ENCODE measurements at regions not wholly inside any gene's neighbourhood (a gene's known extent, or its start where the extent isn't known, plus 50 kb on each side); places are given as distances from the start of the nearest gene placed in this dataset.

DNA sequence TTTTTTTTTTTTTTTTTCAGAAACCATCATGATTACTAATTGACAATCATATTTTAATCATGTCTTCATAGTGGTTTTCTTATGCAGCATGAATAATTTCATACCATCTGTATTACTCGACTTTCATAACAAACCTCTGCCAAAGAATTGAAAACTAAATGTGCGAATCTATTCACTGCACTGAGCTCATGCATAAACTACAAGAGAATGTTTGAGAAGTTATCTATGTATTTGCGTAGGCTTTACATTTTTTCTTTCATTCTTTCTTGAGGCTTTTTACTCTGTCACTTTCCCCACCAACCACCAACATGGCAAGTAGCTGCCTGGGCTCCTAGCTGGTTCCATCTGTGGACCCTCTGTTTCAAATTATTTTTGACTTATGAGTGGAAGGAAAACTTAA lies 1761.0 kb downstream of the STIM2 start (continued):
- no peak for TF ChIP-seq GATA2 (CRISPR knock-in tag; IDR thresholded peaks at IDR 0.05)

DNA sequence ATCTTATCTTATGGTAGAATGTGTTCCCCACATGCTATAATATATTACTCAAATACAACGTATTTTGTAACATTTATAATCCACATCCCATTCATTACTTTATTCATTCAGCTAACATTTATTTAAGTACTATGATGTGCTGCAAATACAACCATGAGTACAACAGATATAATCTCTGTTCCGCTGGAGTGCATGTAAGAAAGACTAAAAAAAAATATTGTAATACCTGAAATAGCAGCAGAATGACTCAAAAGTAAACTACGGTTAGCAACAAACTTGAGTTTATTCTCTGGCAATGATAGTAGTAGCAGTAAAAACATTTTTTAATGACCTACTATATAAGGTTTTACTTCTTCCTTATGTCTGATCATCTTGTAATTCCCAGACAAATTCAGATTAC lies 1776.3 kb downstream of the STIM2 start:
- Histone ChIP-seq H4K20me1 (ENCODE audit: insufficient read depth) (no peaks in the 10 kb centered on the region), H3K4me1 (ENCODE audit: control insufficient read depth in 1 of 2, insufficient read depth in 2 of 2, low read depth in 1 of 2, low read length in 1 of 2) (no peaks in the 10 kb centered on the region), H2AFZ (ENCODE audit: low read depth) (no peak overlapping the region), H3F3A (replicated peaks; ENCODE audit: insufficient read depth) (no peaks in the 10 kb centered on the region), H3K27ac (ENCODE audit: low read depth in 2 of 2, low read length in 1 of 2) (no peak overlapping the region), H3K9me2 (no peaks in the 10 kb centered on the region), H3K79me2 (ENCODE audit: insufficient read depth) (no peaks in the 10 kb centered on the region), H3K27me3 (ENCODE audit: insufficient read depth) (no peaks in the 10 kb centered on the region), H3K4me2 (no peak overlapping the region), H3K9me3 (no peaks in the 10 kb centered on the region), H3K9ac (no peak overlapping the region), H3K4me3 (ENCODE audit: low read depth in 2 of 2, low read length in 1 of 2) (no peak overlapping the region), H3K36me3 (replicated peaks in 1 of 2; ENCODE audit: control insufficient read depth in 1 of 2, insufficient read depth in 2 of 2, low read length in 1 of 2) (no peaks in the 10 kb centered on the region)
- WGBS (ENCODE audit: low lambda C conversion rate) = 11% methylated on average over 3 of the region's 3 CpGs
- DNase-seq = no peak
- ChIA-PET CTCF (no interaction called here), POLR2A (no interaction called here)
- no peak for TF ChIP-seq GATA2 (CRISPR knock-in tag; IDR thresholded peaks at IDR 0.05)
- no peak for TF ChIP-seq FOXJ3 (CRISPR knock-in tag; IDR thresholded peaks at IDR 0.05)
- TF ChIP-seq NFIC (IDR thresholded peaks at IDR 0.05; ENCODE audit: borderline replicate concordance) = no peak
- no peak for TF ChIP-seq EZH2phosphoT487 (IDR thresholded peaks at IDR 0.05; ENCODE audit: borderline replicate concordance, low read depth)
- TF ChIP-seq TEAD4 (IDR thresholded peaks at IDR 0.05; ENCODE audit: borderline replicate concordance, insufficient read depth) = no peak

DNA sequence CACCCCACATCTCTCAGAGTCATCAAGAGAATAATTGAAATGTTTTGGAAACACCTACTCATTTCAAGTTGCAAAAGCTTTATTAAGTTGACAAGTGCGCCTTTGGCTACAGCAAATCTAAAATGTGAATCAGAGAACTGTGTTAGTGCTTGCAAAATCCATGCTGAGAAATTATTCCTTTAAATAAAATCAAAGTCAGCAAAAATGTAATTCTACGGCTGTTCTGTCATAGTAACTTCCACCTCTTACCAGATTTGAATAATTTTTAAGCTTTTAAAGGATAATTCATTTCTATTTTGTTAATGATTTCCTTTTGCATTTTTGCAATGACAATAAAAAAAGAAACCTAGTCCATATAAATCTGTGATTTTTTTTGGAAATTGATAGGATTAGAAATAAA lies 1779.1 kb downstream of the STIM2 start:
- POLR2A ChIA-PET = no interaction called here
- WGBS (ENCODE audit: low lambda C conversion rate) = 8% methylated on average over 2 of the region's 2 CpGs
- Histone ChIP-seq H3F3A (replicated peaks; ENCODE audit: insufficient read depth) (no peaks in the 10 kb centered on the region), H3K9me3 (no peaks in the 10 kb centered on the region), H3K27ac (ENCODE audit: low read depth in 2 of 2, low read length in 1 of 2) (no peak overlapping the region), H4K20me1 (ENCODE audit: insufficient read depth) (no peaks in the 10 kb centered on the region), H3K36me3 (replicated peaks in 1 of 2; ENCODE audit: control insufficient read depth in 1 of 2, insufficient read depth in 2 of 2, low read length in 1 of 2) (no peaks in the 10 kb centered on the region), H3K4me1 (ENCODE audit: control insufficient read depth in 1 of 2, insufficient read depth in 2 of 2, low read depth in 1 of 2, low read length in 1 of 2) (no peaks in the 10 kb centered on the region), H3K27me3 (ENCODE audit: insufficient read depth) (no peaks in the 10 kb centered on the region), H3K4me3 (ENCODE audit: low read depth in 2 of 2, low read length in 1 of 2) (no peak overlapping the region), H2AFZ (ENCODE audit: low read depth) (no peak overlapping the region), H3K9ac (no peak overlapping the region), H3K79me2 (ENCODE audit: insufficient read depth) (no peaks in the 10 kb centered on the region), H3K9me2 (no peaks in the 10 kb centered on the region), H3K4me2 (no peak overlapping the region)
- no peak for TF ChIP-seq ELF1 (IDR thresholded peaks at IDR 0.05)
- TF ChIP-seq, protein P1, sequence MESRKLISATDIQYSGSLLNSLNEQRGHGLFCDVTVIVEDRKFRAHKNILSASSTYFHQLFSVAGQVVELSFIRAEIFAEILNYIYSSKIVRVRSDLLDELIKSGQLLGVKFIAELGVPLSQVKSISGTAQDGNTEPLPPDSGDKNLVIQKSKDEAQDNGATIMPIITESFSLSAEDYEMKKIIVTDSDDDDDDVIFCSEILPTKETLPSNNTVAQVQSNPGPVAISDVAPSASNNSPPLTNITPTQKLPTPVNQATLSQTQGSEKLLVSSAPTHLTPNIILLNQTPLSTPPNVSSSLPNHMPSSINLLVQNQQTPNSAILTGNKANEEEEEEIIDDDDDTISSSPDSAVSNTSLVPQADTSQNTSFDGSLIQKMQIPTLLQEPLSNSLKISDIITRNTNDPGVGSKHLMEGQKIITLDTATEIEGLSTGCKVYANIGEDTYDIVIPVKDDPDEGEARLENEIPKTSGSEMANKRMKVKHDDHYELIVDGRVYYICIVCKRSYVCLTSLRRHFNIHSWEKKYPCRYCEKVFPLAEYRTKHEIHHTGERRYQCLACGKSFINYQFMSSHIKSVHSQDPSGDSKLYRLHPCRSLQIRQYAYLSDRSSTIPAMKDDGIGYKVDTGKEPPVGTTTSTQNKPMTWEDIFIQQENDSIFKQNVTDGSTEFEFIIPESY (IDR thresholded peaks at IDR 0.05; ENCODE audit: borderline replicate concordance, low read depth) = no peak
- no peak for TF ChIP-seq TEAD4 (IDR thresholded peaks at IDR 0.05; ENCODE audit: borderline replicate concordance, insufficient read depth)
- no peak for TF ChIP-seq MEF2A (IDR thresholded peaks at IDR 0.05; ENCODE audit: borderline replicate concordance, low read depth)
- TF ChIP-seq RXRA (IDR thresholded peaks at IDR 0.05; ENCODE audit: borderline replicate concordance, low read depth) = no peak
- TF ChIP-seq POLR2AphosphoS5 (IDR thresholded peaks at IDR 0.05; ENCODE audit: low read depth, low read length) = no peak
- no peak for TF ChIP-seq SIN3A (IDR thresholded peaks at IDR 0.05; ENCODE audit: borderline replicate concordance, low read depth, low read length)
- TF ChIP-seq SMC3 (IDR thresholded peaks at IDR 0.05; ENCODE audit: low read depth, low read length) = no peak
- TF ChIP-seq RFX5 (IDR thresholded peaks at IDR 0.05; ENCODE audit: low read length) = no peak
- TF ChIP-seq TCF12 (IDR thresholded peaks at IDR 0.05) = no peak
- no peak for TF ChIP-seq FOXM1 (IDR thresholded peaks at IDR 0.05; ENCODE audit: low read depth)
- no peak for TF ChIP-seq MXI1 (IDR thresholded peaks at IDR 0.05; ENCODE audit: low read depth, low read length)
- TF ChIP-seq, protein P2, sequence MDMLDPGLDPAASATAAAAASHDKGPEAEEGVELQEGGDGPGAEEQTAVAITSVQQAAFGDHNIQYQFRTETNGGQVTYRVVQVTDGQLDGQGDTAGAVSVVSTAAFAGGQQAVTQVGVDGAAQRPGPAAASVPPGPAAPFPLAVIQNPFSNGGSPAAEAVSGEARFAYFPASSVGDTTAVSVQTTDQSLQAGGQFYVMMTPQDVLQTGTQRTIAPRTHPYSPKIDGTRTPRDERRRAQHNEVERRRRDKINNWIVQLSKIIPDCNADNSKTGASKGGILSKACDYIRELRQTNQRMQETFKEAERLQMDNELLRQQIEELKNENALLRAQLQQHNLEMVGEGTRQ (IDR thresholded peaks at IDR 0.05; ENCODE audit: borderline replicate concordance, low read depth, low read length) = no peak
- no peak for TF ChIP-seq EZH2phosphoT487 (IDR thresholded peaks at IDR 0.05; ENCODE audit: borderline replicate concordance, low read depth)
- no peak for TF ChIP-seq RAD21 (IDR thresholded peaks at IDR 0.05; ENCODE audit: low read length)
- no peak for TF ChIP-seq RCOR1 (IDR thresholded peaks at IDR 0.05; ENCODE audit: low read length)
- no peak for TF ChIP-seq FOXJ3 (CRISPR knock-in tag; IDR thresholded peaks at IDR 0.05)
- no peak for DNase-seq
- CTCF ChIA-PET = no interaction called here

All from SK-N-SH (cell line).